NCI-H1105 treated with DMSO at 0.1 percent for 48 hours (cell line): ENCODE measurements at regions not wholly inside any gene's neighbourhood (a gene's known extent, or its start where the extent isn't known, plus 50 kb on each side); places are given as distances from the start of the nearest gene placed in this dataset.

Experiments used
- DNase-seq: peaks from one replicate; lab custom pipeline; 2025; lab: John Stamatoyannopoulos, UW

- DNase-seq: no peak
These were observed 150.8 kb downstream of the SYF2 start for GRCh38 chr1:25081496-25081895.

DNA sequence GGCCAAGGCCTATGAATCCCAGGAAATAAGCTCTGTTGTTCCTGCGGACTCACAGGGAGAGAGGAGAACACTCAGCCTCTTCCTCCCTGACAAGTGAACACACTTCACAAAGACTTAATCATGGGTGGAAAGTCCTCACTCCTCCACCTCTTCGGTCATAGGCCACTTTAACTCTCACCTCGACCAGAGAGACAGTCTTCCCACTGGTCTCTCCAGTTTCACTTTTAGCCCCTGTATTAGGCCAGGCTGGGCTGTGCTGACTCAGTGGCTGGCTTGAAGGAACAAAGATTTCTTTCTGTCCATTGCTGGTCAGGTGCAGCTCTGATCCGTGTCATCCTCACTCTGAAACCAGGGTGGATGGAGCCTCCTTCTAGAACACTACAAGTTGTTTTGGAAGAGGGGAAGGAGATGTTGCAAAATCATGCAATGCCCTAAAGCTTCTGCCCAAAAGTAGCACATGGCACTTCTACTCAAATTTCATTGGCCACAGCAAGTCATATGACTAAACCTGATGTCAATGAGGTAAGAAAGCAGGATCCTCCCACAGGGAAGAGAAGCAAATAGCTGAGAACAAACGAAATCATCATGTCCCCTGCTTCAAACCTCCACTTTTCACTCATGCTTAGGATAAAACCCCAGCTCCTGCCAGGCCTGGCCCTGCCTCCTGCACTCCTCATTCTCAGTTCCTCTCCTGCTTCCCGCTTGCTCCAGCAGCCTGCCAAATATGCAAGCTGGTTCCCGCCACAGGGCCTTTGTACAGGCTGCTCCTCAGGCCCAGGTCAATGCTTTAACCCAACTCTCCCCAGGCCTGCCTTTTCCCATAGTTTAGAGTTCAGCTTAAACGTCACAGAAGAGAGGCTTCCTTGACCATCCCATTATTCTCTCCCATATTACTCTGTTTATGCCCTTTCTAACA is 150.5 kb upstream of the RUNX3 start:
- no peak for DNase-seq

DNA sequence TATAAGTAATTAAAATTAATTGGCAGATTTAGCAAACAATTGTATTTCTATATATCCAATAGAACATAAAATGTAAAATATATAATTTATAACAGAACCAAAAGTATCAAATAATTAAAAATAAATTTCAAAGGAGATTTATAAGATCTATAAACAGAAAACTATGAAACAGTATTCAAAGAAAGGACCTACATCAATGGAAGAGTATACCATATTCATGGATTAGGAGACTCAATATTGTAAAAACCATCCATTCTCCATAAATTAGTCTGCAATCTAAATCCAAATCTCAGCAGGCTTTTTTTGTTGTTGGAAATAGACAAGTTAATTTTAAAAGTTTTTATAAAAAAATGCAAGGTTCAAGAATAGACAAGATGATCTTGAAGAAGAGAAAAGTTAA is 149.0 kb upstream of the RUNX3 start:
- DNase-seq: no peak

- DNase-seq: no peak
These were observed 144.5 kb upstream of the RUNX3 start for GRCh38 chr1:25074351-25075227.

DNA sequence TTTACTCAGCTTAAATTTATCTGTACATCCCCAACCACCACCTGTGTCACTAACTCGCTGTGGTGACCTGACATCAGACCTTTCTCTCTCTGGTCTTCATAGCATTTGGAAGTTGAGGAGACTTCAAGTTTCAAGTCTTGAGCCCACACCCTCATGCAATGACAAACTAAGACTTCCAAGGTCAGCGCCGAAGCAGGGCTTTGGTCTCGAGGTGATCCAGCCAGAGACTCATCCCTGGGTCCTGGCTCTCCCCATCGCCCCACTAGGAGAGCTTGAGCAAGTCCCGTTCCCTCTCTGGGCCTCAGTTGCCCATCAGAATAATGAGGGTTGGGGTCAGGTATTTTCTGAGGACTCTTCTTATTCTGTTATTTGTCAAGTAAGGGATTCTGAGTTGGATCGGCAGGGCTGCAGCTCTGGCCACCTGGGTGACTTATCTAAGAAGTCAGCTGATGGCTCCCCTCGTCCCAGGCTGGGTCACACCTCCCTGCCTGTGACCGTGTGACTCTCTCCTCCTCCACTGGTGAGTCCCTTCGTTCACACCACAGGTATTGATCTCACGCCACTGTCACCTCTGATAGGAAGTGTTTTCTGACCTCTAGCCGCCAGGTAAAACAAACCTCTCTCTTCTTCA is 143.7 kb upstream of the RUNX3 start:
- no peak for DNase-seq

GRCh38 chr1:25072461-25072860 is 142.4 kb upstream of the RUNX3 start:
- DNase-seq: no peak

- DNase-seq: no peak
These were observed 138.8 kb upstream of the RUNX3 start for GRCh38 chr1:25068829-25069228.

DNA sequence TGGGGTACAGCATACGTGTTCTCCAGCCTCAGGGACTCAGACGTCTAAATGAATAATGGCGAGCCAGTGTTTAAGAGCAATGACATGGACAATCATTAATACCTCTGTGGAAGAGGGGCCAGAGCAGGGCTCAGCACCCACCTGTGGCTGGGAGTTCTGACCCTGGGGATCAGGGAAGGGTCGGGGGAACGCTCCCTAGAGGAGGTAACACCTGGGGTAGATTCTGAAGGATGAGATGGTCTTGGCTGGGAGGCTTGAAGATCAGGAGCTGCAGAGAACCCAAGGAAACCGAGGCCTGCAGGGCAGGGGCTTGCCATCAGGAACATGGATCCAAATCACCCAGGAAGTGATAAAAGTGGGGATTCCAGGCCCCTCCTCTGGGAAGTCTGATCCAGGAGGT is 138.2 kb upstream of the RUNX3 start:
- DNase-seq: no peak

GRCh38 chr1:25067518-25068251 is 137.6 kb upstream of the RUNX3 start:
- no peak for DNase-seq

- no peak for DNase-seq
These were observed 136.8 kb upstream of the RUNX3 start for GRCh38 chr1:25066731-25067517.

- no peak for DNase-seq
These were observed 136.2 kb upstream of the RUNX3 start for GRCh38 chr1:25066256-25066655.

DNA sequence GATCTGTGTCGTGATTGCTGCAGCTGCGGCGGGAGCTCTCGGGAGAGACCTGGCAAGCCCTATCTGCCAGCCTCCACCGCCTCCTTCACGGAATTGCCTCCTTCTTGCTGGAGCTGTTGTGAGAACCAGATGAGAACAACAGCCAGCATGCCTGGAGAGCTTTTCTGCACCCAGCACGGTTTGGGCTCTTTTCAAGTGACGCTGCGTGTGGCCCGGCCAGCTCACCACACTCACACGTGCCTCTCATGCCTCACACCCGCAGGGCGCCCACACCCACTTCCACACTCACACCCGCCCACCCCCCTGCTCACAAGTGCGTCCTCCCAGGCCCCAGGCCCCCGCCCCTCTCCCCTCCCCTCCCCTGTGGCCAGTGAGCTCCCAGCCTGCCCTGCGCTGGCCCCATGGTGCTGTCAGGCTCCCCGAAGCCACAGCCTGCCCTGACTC is 135.7 kb upstream of the RUNX3 start:
- DNase-seq: no peak

- no peak for DNase-seq
These were observed 135.2 kb upstream of the RUNX3 start for GRCh38 chr1:25065321-25065721.

DNA sequence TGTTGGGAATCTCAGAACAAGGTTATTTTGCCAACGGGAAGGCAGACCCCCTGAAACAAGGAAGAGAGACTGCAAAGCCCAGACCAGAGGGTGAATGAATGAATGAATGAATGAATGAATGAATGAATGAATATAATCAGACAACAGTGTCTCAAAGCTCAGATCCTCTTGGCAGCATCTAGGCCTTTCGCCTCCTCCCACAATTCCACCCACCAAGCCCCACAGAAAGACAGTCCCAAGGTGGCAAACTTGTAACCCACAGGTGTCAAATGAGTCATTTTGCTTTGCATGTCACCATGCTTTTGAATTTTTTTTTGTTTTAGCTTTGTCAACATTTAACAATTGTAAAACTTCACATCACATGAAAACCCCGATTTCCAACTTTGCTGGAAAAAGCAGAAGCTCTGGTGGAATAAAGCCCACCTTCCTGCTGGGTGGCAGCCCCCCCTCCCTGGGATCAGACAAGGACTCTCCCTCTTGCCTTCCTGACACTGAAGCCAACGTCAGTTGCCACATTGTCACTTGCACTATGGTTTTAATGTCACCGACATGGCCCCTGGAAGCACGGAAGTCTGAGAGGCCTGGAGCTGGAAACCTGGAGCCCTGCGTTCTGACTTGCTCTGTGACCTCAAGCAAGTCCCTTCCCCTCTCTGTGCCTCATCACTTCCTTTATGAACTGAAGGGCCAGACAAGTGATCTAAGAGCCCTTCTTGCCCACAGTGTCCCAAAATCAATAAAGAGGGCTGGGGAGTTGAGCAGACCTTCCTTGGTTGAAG is 134.6 kb upstream of the RUNX3 start:
- DNase-seq: no peak

DNA sequence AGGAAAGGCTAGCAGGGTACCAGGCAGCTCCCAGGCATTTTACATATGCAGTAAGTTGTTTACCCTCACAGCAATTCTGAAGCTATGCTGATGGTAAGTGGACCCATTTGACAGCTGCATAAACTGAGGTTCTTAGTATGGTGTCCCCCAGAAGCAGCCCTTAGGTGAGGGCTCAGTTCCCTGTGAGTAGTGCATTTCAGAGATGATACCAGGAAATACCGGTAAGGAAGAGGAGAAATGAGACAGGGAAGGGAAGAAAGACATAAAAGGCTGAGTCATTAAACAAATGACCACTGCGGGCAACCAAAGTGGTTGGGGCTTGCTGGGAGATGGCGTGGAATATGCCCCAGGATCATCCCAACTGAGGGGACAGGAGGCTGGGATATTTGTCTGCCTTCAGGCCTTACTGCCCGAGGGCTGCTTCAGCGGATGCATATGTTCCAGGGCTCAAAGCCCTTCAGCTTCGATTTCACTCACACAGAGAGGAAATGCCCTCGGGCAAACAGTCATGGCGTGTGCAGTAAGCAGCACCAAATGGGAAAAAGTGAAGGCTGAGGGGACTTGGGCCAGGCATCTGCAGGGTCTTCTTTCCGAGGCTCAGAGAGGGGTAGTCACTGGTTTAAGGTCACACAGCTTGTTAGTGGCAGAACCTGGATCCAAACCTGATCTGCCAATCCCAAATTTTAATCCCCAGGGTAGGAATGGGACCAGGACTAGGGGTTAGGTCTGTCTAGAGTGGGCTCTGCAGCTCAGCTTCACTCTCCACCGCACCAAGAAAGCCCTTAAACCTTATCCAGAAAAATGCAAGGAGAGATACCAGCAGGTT is 133.7 kb upstream of the RUNX3 start:
- DNase-seq: no peak

DNA sequence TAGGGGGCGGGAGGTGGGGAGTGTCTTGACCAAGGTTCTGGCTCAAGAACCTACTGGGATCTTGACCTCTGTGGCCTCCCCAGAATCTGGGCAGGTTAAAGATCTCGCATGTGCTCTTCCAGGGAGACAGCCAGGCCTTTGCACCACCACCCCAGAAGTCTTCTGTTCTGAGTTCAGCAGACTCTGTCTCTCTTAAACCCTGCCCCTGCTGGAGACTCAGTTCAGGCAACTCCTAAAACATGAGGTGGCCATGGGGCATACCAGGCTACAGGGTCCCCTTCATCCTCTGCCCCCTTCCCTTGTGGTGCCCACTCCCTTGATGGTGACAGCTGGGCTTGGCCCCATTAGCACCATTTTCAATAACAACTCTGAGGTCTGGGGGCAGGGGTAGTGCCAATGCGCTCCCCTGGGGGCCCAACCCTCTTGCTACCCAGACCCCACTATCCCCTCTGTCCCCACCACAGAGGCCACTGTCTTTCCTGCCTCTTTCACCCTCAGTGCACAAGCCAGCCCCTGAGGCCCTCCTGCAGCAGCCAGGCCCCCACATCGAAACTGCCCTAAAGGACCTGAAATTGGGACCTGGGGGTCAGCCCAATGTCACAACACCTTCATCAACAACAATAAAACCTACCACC is 132.7 kb upstream of the RUNX3 start:
- DNase-seq: no peak

GRCh38 chr1:25061261-25061995 is 131.4 kb upstream of the RUNX3 start:
- DNase-seq: no peak

DNA sequence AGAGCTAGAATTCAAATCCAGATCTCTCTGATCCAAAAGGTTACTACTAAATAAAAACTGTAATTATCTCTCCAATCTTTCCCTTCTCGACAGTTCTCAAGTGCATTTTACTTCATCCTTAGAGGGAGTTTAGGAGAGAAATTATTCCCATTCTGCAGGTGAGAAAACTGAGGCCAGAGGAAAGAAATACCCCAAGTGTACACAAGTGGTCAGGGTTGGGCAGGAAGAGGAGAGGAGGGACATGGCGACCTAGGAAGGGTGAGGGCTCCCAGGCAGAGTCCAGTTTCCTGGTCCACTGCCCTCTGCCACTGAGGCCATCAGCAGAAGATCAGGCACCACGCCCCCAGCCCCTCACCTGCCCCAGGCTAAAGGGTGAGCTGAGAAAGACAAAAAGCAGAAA is 127.1 kb upstream of the RUNX3 start:
- DNase-seq: no peak
